ENCODE measurements at regions not wholly inside any gene's neighbourhood (a gene's known extent, or its start where the extent isn't known, plus 50 kb on each side); places are given as distances from the start of the nearest gene placed in this dataset.

GRCh38 chr1:185631843-185632242 lies 102.3 kb upstream of the HMCN1 start:
- Histone ChIP-seq H3K27me3 (ENCODE audit: insufficient read depth, low read length) (no peaks in the 10 kb centered on the region), H2AFZ (ENCODE audit: low read length) (no peak overlapping the region), H3K9ac (ENCODE audit: low read length) (no peak overlapping the region), H3F3A (ENCODE audit: insufficient read depth, low read length) (no peaks in the 10 kb centered on the region), H3K9me2 (ENCODE audit: low read depth, low read length) (no peaks in the 10 kb centered on the region), H3K4me3 (ENCODE audit: low read depth, low read length, poor library complexity, severe bottlenecking) (no peak overlapping the region), H3K9me3 (ENCODE audit: low read length) (no peaks in the 10 kb centered on the region), H4K20me1 (ENCODE audit: insufficient read depth, low read length) (no peaks in the 10 kb centered on the region), H3K27ac (ENCODE audit: low read depth, low read length, poor library complexity, severe bottlenecking) (no peak overlapping the region), H3K79me2 (ENCODE audit: insufficient read depth, low read length) (no peaks in the 10 kb centered on the region), H3K36me3 (ENCODE audit: insufficient read depth, low read length) (no peaks in the 10 kb centered on the region), H3K4me2 (ENCODE audit: low read length) (no peak overlapping the region), H3K4me1 (ENCODE audit: insufficient read depth, low read length, severe bottlenecking) (no peaks in the 10 kb centered on the region)
- TF ChIP-seq CTCF (IDR thresholded peaks at IDR 0.05; ENCODE audit: low read length) (no peak), EZH2 (IDR thresholded peaks at IDR 0.05; ENCODE audit: borderline replicate concordance, low read length) (no peak)

GRCh38 chr1:185627761-185628501 lies 106.3 kb upstream of the HMCN1 start:
- Histone ChIP-seq H3K4me2 (ENCODE audit: low read length) (no peak overlapping the region), H3K4me3 (ENCODE audit: low read depth, low read length, poor library complexity, severe bottlenecking) (no peak overlapping the region), H3K9me2 (ENCODE audit: low read depth, low read length) (no peaks in the 10 kb centered on the region), H3K27me3 (ENCODE audit: insufficient read depth, low read length) (no peaks in the 10 kb centered on the region), H3K9me3 (ENCODE audit: low read length) (no peaks in the 10 kb centered on the region), H3K36me3 (ENCODE audit: insufficient read depth, low read length) (no peaks in the 10 kb centered on the region), H3K79me2 (ENCODE audit: insufficient read depth, low read length) (no peaks in the 10 kb centered on the region), H3K4me1 (ENCODE audit: insufficient read depth, low read length, severe bottlenecking) (no peaks in the 10 kb centered on the region), H4K20me1 (ENCODE audit: insufficient read depth, low read length) (no peaks in the 10 kb centered on the region), H3K27ac (ENCODE audit: low read depth, low read length, poor library complexity, severe bottlenecking) (no peak overlapping the region), H3F3A (ENCODE audit: insufficient read depth, low read length) (no peaks in the 10 kb centered on the region), H2AFZ (ENCODE audit: low read length) (no peak overlapping the region), H3K9ac (ENCODE audit: low read length) (no peak overlapping the region)
- TF ChIP-seq EZH2 (IDR thresholded peaks at IDR 0.05; ENCODE audit: borderline replicate concordance, low read length), result no peak
- no peak for TF ChIP-seq CTCF (IDR thresholded peaks at IDR 0.05; ENCODE audit: low read length)

GRCh38 chr1:185627171-185627570 lies 107.0 kb upstream of the HMCN1 start:
- Histone ChIP-seq H3K27me3 (ENCODE audit: insufficient read depth, low read length) (no peaks in the 10 kb centered on the region), H3F3A (ENCODE audit: insufficient read depth, low read length) (no peaks in the 10 kb centered on the region), H3K27ac (ENCODE audit: low read depth, low read length, poor library complexity, severe bottlenecking) (no peak overlapping the region), H3K4me1 (ENCODE audit: insufficient read depth, low read length, severe bottlenecking) (no peaks in the 10 kb centered on the region), H2AFZ (ENCODE audit: low read length) (no peak overlapping the region), H3K4me3 (ENCODE audit: low read depth, low read length, poor library complexity, severe bottlenecking) (no peak overlapping the region), H3K79me2 (ENCODE audit: insufficient read depth, low read length) (no peaks in the 10 kb centered on the region), H3K9ac (ENCODE audit: low read length) (no peak overlapping the region), H4K20me1 (ENCODE audit: insufficient read depth, low read length) (no peaks in the 10 kb centered on the region), H3K36me3 (ENCODE audit: insufficient read depth, low read length) (no peaks in the 10 kb centered on the region), H3K4me2 (ENCODE audit: low read length) (no peak overlapping the region), H3K9me3 (ENCODE audit: low read length) (no peaks in the 10 kb centered on the region), H3K9me2 (ENCODE audit: low read depth, low read length) (no peaks in the 10 kb centered on the region)
- TF ChIP-seq CTCF (IDR thresholded peaks at IDR 0.05; ENCODE audit: low read length), result no peak
- no peak for TF ChIP-seq EZH2 (IDR thresholded peaks at IDR 0.05; ENCODE audit: borderline replicate concordance, low read length)
